Stimulated activated naive B cell treated with anti-CD40 and anti-IgM and Interleukin-4, amounts not matched to agents 10 μg/mL and 1 μg/mL and 100 μg/mL, for 72 hours (primary cell): ENCODE measurements at regions not wholly inside any gene's neighbourhood (a gene's known extent, or its start where the extent isn't known, plus 50 kb on each side); places are given as distances from the start of the nearest gene placed in this dataset.

Source experiments
- ATAC-seq, 2 donors: fragments of 150-1000 bp; cut with Tn5 transposase; replicated peaks; 2 replicates each; pipeline ENCODE4 v1.10.0; 2021; ENCODE audit warnings: moderate library complexity in 1 of 2
- DNase-seq: peaks from one replicate; pipeline ENCODE4 v3.0.0; 2021
- H3K27ac Mint-ChIP-seq: one replicate; pipeline ENCODE4 v1.8.0; 2022; ENCODE audit warnings: mild to moderate bottlenecking, mixed read lengths
- H3K27me3 Mint-ChIP-seq, 2 donors: one replicate each; pipeline ENCODE4 v1.8.0; 2022; ENCODE audit warnings: mixed read lengths in 2 of 2
- H3K36me3 Mint-ChIP-seq, 2 donors: one replicate each; pipeline ENCODE4 v1.8.0; 2022; ENCODE audit warnings: mixed read lengths in 2 of 2, mild to moderate bottlenecking in 1 of 2
- H3K4me1 Mint-ChIP-seq, 2 donors: one replicate each; pipeline ENCODE4 v1.8.0; 2022; ENCODE audit warnings: mixed read lengths in 2 of 2, mild to moderate bottlenecking in 1 of 2
- H3K4me3 Mint-ChIP-seq, 2 donors: one replicate each; pipeline ENCODE4 v1.8.0; 2022; ENCODE audit warnings: mild to moderate bottlenecking in 2 of 2, mixed read lengths in 2 of 2, moderate library complexity in 1 of 2
- H3K9me3 Mint-ChIP-seq, 2 donors: one replicate each; pipeline ENCODE4 v1.8.0; 2022; ENCODE audit warnings: mixed read lengths in 2 of 2, mild to moderate bottlenecking in 1 of 2

- Mint-ChIP-seq H3K4me3 (no peak overlapping the region), H3K36me3 (no peaks in the 10 kb centered on the region), H3K27ac (no peak overlapping the region), H3K9me3 (no peaks in the 10 kb centered on the region), H3K27me3 (peaks cover 0 to 5% of the 10 kb centered on the region in 2 donors), H3K4me1 (peaks cover 5 to 6% of the 10 kb centered on the region in 2 donors)
- ATAC-seq (no peak), DNase-seq (no peak)
Observed at GRCh38 chr9:587527-587926, 254.0 kb upstream of the DMRT1 start.

- no peaks in the 10 kb centered on the region for H3K9me3 Mint-ChIP-seq
- H3K27me3 Mint-ChIP-seq: peaks cover 0 to 12% of the 10 kb centered on the region in 2 donors
- no peak for DNase-seq
- peaks cover 5 to 6% of the 10 kb centered on the region in 2 donors for H3K4me1 Mint-ChIP-seq
- H3K36me3 Mint-ChIP-seq: no peaks in the 10 kb centered on the region
- H3K4me3 Mint-ChIP-seq: no peak overlapping the region
- H3K27ac Mint-ChIP-seq: no peak overlapping the region
- no peak for ATAC-seq
Observed at GRCh38 chr9:588981-589380, 252.5 kb upstream of the DMRT1 start.

- no peak for ATAC-seq
- Mint-ChIP-seq H3K36me3 (no peaks in the 10 kb centered on the region), H3K9me3 (no peaks in the 10 kb centered on the region), H3K27ac (no peak overlapping the region), H3K27me3 (peaks cover 0 to 15% of the 10 kb centered on the region in 2 donors), H3K4me3 (no peak overlapping the region), H3K4me1 (peaks cover 5 to 6% of the 10 kb centered on the region in 2 donors)
- DNase-seq: no peak
Observed at GRCh38 chr9:589723-590122, 251.8 kb upstream of the DMRT1 start.

- Mint-ChIP-seq H3K4me1 (peaks cover 5 to 6% of the 10 kb centered on the region in 2 donors), H3K9me3 (no peaks in the 10 kb centered on the region), H3K27ac (no peak overlapping the region), H3K4me3 (no peak overlapping the region), H3K27me3 (peaks cover 3 to 21% of the 10 kb centered on the region in 2 donors), H3K36me3 (no peaks in the 10 kb centered on the region)
- no peak for DNase-seq
- ATAC-seq: no peak
Observed at GRCh38 chr9:591292-591691, 250.2 kb upstream of the DMRT1 start.

- H3K4me3 Mint-ChIP-seq: no peak overlapping the region
- no peaks in the 10 kb centered on the region for H3K9me3 Mint-ChIP-seq
- peaks cover 5 to 6% of the 10 kb centered on the region in 2 donors for H3K4me1 Mint-ChIP-seq
- DNase-seq (no peak), ATAC-seq (no peak)
- peaks cover 7 to 21% of the 10 kb centered on the region in 2 donors for H3K27me3 Mint-ChIP-seq
- no peak overlapping the region for H3K27ac Mint-ChIP-seq
- H3K36me3 Mint-ChIP-seq: no peaks in the 10 kb centered on the region
Observed at GRCh38 chr9:592225-592624, 249.3 kb upstream of the DMRT1 start.

GRCh38 chr9:592733-593132 is 248.8 kb upstream of the DMRT1 start:
- H3K36me3 Mint-ChIP-seq: no peaks in the 10 kb centered on the region
- no peak for DNase-seq
- H3K27me3 Mint-ChIP-seq: peaks cover 7 to 21% of the 10 kb centered on the region in 2 donors
- peaks cover 5 to 6% of the 10 kb centered on the region in 2 donors for H3K4me1 Mint-ChIP-seq
- H3K4me3 Mint-ChIP-seq: no peak overlapping the region
- no peak overlapping the region for H3K27ac Mint-ChIP-seq
- ATAC-seq: no peak
- H3K9me3 Mint-ChIP-seq: no peaks in the 10 kb centered on the region

- H3K36me3 Mint-ChIP-seq: no peaks in the 10 kb centered on the region
- H3K4me3 Mint-ChIP-seq: no peak overlapping the region
- peaks cover 5 to 6% of the 10 kb centered on the region in 2 donors for H3K4me1 Mint-ChIP-seq
- no peaks in the 10 kb centered on the region for H3K9me3 Mint-ChIP-seq
- peaks cover 7 to 21% of the 10 kb centered on the region in 2 donors for H3K27me3 Mint-ChIP-seq
- H3K27ac Mint-ChIP-seq: no peak overlapping the region
- DNase-seq (no peak), ATAC-seq (no peak)
Observed at GRCh38 chr9:593809-594208, 247.7 kb upstream of the DMRT1 start.

- Mint-ChIP-seq H3K4me1 (no peaks in the 10 kb centered on the region), H3K4me3 (no peak overlapping the region), H3K27me3 (peaks cover 16 to 30% of the 10 kb centered on the region in 2 donors), H3K9me3 (no peaks in the 10 kb centered on the region), H3K36me3 (no peaks in the 10 kb centered on the region), H3K27ac (no peak overlapping the region)
- no peak for DNase-seq
- ATAC-seq: no peak
Observed at GRCh38 chr9:596703-597102, 244.8 kb upstream of the DMRT1 start.

- Mint-ChIP-seq H3K4me3 (no peak overlapping the region), H3K4me1 (no peaks in the 10 kb centered on the region), H3K27me3 (peaks cover 32 to 41% of the 10 kb centered on the region in 2 donors), H3K27ac (no peak overlapping the region), H3K36me3 (no peaks in the 10 kb centered on the region), H3K9me3 (no peaks in the 10 kb centered on the region)
- ATAC-seq (no peak), DNase-seq (no peak)
Observed at GRCh38 chr9:600006-600405, 241.5 kb upstream of the DMRT1 start.

GRCh38 chr9:602716-603115 is 238.8 kb upstream of the DMRT1 start:
- DNase-seq (no peak), ATAC-seq (no peak)
- Mint-ChIP-seq H3K27ac (no peak overlapping the region), H3K4me1 (no peaks in the 10 kb centered on the region), H3K4me3 (no peak overlapping the region), H3K9me3 (no peaks in the 10 kb centered on the region), H3K36me3 (no peaks in the 10 kb centered on the region), H3K27me3 (peaks cover 25 to 43% of the 10 kb centered on the region in 2 donors)

GRCh38 chr9:603126-603525 is 238.4 kb upstream of the DMRT1 start:
- Mint-ChIP-seq H3K36me3 (no peaks in the 10 kb centered on the region), H3K27ac (no peak overlapping the region), H3K4me1 (no peaks in the 10 kb centered on the region), H3K27me3 (peaks cover 25 to 43% of the 10 kb centered on the region in 2 donors), H3K4me3 (no peak overlapping the region), H3K9me3 (no peaks in the 10 kb centered on the region)
- no peak for ATAC-seq
- DNase-seq: no peak

GRCh38 chr9:607417-607816 is 234.1 kb upstream of the DMRT1 start:
- Mint-ChIP-seq H3K9me3 (no peaks in the 10 kb centered on the region), H3K4me1 (no peaks in the 10 kb centered on the region), H3K4me3 (no peak overlapping the region), H3K27me3 (peaks cover 14 to 25% of the 10 kb centered on the region in 2 donors), H3K27ac (no peak overlapping the region), H3K36me3 (no peaks in the 10 kb centered on the region)
- ATAC-seq: no peak
- no peak for DNase-seq

- Mint-ChIP-seq H3K27ac (no peak overlapping the region), H3K36me3 (no peaks in the 10 kb centered on the region), H3K4me1 (peaks cover 4 to 7% of the 10 kb centered on the region in 2 donors), H3K27me3 (no peaks in the 10 kb centered on the region), H3K4me3 (no peak overlapping the region), H3K9me3 (no peaks in the 10 kb centered on the region)
- DNase-seq (peak; percentile 44), ATAC-seq (peak; percentile 95 to 98)
Observed at GRCh38 chr9:613771-614347, 227.6 kb upstream of the DMRT1 start.

GRCh38 chr9:614431-614830 is 227.1 kb upstream of the DMRT1 start:
- H3K27ac Mint-ChIP-seq: no peak overlapping the region
- H3K4me1 Mint-ChIP-seq: peaks cover 4 to 7% of the 10 kb centered on the region in 2 donors
- ATAC-seq: peak in 1 of 2 donors; percentile 41
- no peak overlapping the region for H3K4me3 Mint-ChIP-seq
- no peaks in the 10 kb centered on the region for H3K27me3 Mint-ChIP-seq
- no peak for DNase-seq
- no peaks in the 10 kb centered on the region for H3K9me3 Mint-ChIP-seq
- H3K36me3 Mint-ChIP-seq: no peaks in the 10 kb centered on the region

- no peaks in the 10 kb centered on the region for H3K36me3 Mint-ChIP-seq
- ATAC-seq (no peak), DNase-seq (no peak)
- no peaks in the 10 kb centered on the region for H3K9me3 Mint-ChIP-seq
- H3K27ac Mint-ChIP-seq: peak overlapping the region; percentile 49
- H3K27me3 Mint-ChIP-seq: no peaks in the 10 kb centered on the region
- no peak overlapping the region for H3K4me3 Mint-ChIP-seq
- H3K4me1 Mint-ChIP-seq: peaks cover 4 to 7% of the 10 kb centered on the region in 2 donors
Observed at GRCh38 chr9:615756-616155, 225.7 kb upstream of the DMRT1 start.

GRCh38 chr9:616694-617093 is 224.8 kb upstream of the DMRT1 start:
- H3K4me1 Mint-ChIP-seq: peaks cover 4 to 11% of the 10 kb centered on the region in 2 donors
- no peaks in the 10 kb centered on the region for H3K36me3 Mint-ChIP-seq
- ATAC-seq: no peak
- no peak for DNase-seq
- H3K4me3 Mint-ChIP-seq: no peak overlapping the region
- no peak overlapping the region for H3K27ac Mint-ChIP-seq
- H3K9me3 Mint-ChIP-seq: no peaks in the 10 kb centered on the region
- H3K27me3 Mint-ChIP-seq: no peaks in the 10 kb centered on the region
